Ramos (cell line): ENCODE measurements at regions not wholly inside any gene's neighbourhood (a gene's known extent, or its start where the extent isn't known, plus 50 kb on each side); places are given as distances from the start of the nearest gene placed in this dataset.

Source experiments
- in situ Hi-C: fragments of 300-500 bp; cut with MboI; formaldehyde crosslinking; loops from one replicate; pipeline ENCODE4 v1.14.3; 2022; ENCODE audit warnings: low sequenced_read_pairs; ENCODE audit not compliant: unreplicated experiment

- in situ Hi-C loops: no loop called here
These were observed 304.7 kb downstream of the COG6 start for GRCh38 chr13:39960191-39960590.

- in situ Hi-C loops: no loop called here
These were observed 305.6 kb downstream of the COG6 start for GRCh38 chr13:39961036-39961435.

GRCh38 chr13:39963612-39964011 lies 308.1 kb downstream of the COG6 start:
- in situ Hi-C loops: no loop called here

- in situ Hi-C loops: no loop called here
These were observed 309.8 kb downstream of the COG6 start for GRCh38 chr13:39965309-39965708.

GRCh38 chr13:39967199-39967959 lies 311.9 kb downstream of the COG6 start:
- in situ Hi-C loops: no loop called here

- in situ Hi-C loops: no loop called here
These were observed 313.4 kb downstream of the COG6 start for GRCh38 chr13:39968646-39969475.

- in situ Hi-C loops: no loop called here
These were observed 314.9 kb downstream of the COG6 start for GRCh38 chr13:39970177-39970846.

GRCh38 chr13:39971526-39971925 lies 316.1 kb downstream of the COG6 start:
- in situ Hi-C loops: no loop called here

- in situ Hi-C loops: no loop called here
These were observed 321.0 kb downstream of the COG6 start for GRCh38 chr13:39976481-39976880.

- in situ Hi-C loops: no loop called here
These were observed 325.6 kb downstream of the COG6 start for GRCh38 chr13:39981056-39981455.

- in situ Hi-C loops: no loop called here
These were observed 327.3 kb downstream of the COG6 start for GRCh38 chr13:39982745-39983144.

GRCh38 chr13:39985071-39985470 lies 329.6 kb downstream of the COG6 start:
- in situ Hi-C loops: no loop called here

- in situ Hi-C loops: no loop called here
These were observed 332.9 kb downstream of the COG6 start for GRCh38 chr13:39988351-39988750.

GRCh38 chr13:39998166-39998565 lies 342.7 kb downstream of the COG6 start:
- in situ Hi-C loops: no loop called here

GRCh38 chr13:40002016-40002415 lies 346.6 kb downstream of the COG6 start:
- in situ Hi-C loops: no loop called here

- in situ Hi-C loops: no loop called here
These were observed 358.1 kb downstream of the COG6 start for GRCh38 chr13:40013554-40013953.

GRCh38 chr13:40016953-40017660 lies 361.6 kb downstream of the COG6 start:
- in situ Hi-C loops: no loop called here

- in situ Hi-C loops: no loop called here
These were observed 362.3 kb downstream of the COG6 start for GRCh38 chr13:40017662-40018262.

GRCh38 chr13:40023595-40024203 lies 368.2 kb downstream of the COG6 start:
- in situ Hi-C loops: no loop called here
